GM12878 (cell line): ENCODE measurements at regions not wholly inside any gene's neighbourhood (a gene's known extent, or its start where the extent isn't known, plus 50 kb on each side); places are given as distances from the start of the nearest gene placed in this dataset.

Experiments used
- ATAC-seq: fragments of 200-7000 bp; cut with Tn5 transposase; 3 replicates; pipeline ENCODE4 v1.9.1; 2020; ENCODE audit warnings: mild to moderate bottlenecking, moderate library complexity
- BruUV-seq: library from RNA; stranded (reverse); fragments of 400-500 nt; replicated peaks from 2 replicates; lab custom pipeline; 2021; lab: Mats Ljungman, UMichigan
- CTCF ChIA-PET: fragments of 300-600 bp; sonication (Branson Sonifier 250); formaldehyde crosslinking; extraction: SDS; loops from one replicate; lab custom pipeline; 2021; ENCODE audit warnings: inconsistent platforms; lab: Yijun Ruan, JAX
- POLR2A ChIA-PET: fragments of 350-600 bp; formaldehyde crosslinking; extraction: SDS; loops from one replicate; lab custom pipeline; 2021; ENCODE audit warnings: inconsistent platforms; lab: Charles Lee
- RAD21 ChIA-PET: fragments of 300-600 bp; sonication (Branson Sonifier 250); formaldehyde crosslinking; loops from one replicate; lab custom pipeline; 2023; ENCODE audit warnings: antibody characterized with exemption; ENCODE audit not compliant: unreplicated experiment; lab: Charles Lee
- SMC1A ChIA-PET: fragments of 300-600 bp; sonication (Branson Sonifier 250); formaldehyde crosslinking; loops from one replicate; lab custom pipeline; 2023; ENCODE audit not compliant: unreplicated experiment, uncharacterized antibody; lab: Charles Lee
- DNase-seq: peaks from one replicate; pipeline ENCODE4 v3.0.0-alpha.2; 2011; ENCODE audit warnings: low read depth, low spot score
- FAIRE-seq: peaks from 3 replicates; lab custom pipeline; 2011; peaks lifted over from hg19 to GRCh38; lab: Jason Lieb, UNC
- H2AFZ ChIP-seq: 2 replicates; pipeline ENCODE4 v1.6.0; 2011; ENCODE audit warnings: low read depth, low read length, control low read depth; ENCODE audit not compliant: control insufficient read depth
- H3K27ac ChIP-seq: 2 replicates; pipeline ENCODE4 v1.5.1; 2011; ENCODE audit warnings: control low read depth; ENCODE audit not compliant: control insufficient read depth, insufficient read depth
- H3K27me3 ChIP-seq, 2 experiments: replicated peaks in 1 of 2; 2 replicates each; pipeline versions ENCODE4 v1.6.0 to v1.6.1; 2011; ENCODE audit warnings: low read length in 1 of 2; ENCODE audit not compliant: control insufficient read depth in 2 of 2, insufficient read depth in 2 of 2
- H3K36me3 ChIP-seq, 2 experiments: 2 replicates each; pipeline ENCODE4 v1.5.1; 2011; ENCODE audit warnings: low read length in 1 of 2; ENCODE audit not compliant: control insufficient read depth in 2 of 2, insufficient read depth in 2 of 2
- H3K4me1 ChIP-seq: 2 replicates; pipeline ENCODE4 v1.6.1; 2011; ENCODE audit warnings: mild to moderate bottlenecking, low read length, moderate library complexity, mixed read lengths; ENCODE audit not compliant: control insufficient read depth, insufficient read depth
- H3K4me2 ChIP-seq: 2 replicates; pipeline ENCODE4 v1.6.0; 2011; ENCODE audit warnings: control low read depth; ENCODE audit not compliant: control insufficient read depth, insufficient read depth
- H3K4me3 ChIP-seq: fragments of 200-600 bp; sonication (generic); 2 replicates; pipeline ENCODE4 v1.5.1; 2016
- H3K79me2 ChIP-seq: 2 replicates; pipeline ENCODE4 v1.6.0; 2011; ENCODE audit warnings: low read length; ENCODE audit not compliant: control insufficient read depth, insufficient read depth
- H3K9ac ChIP-seq: 2 replicates; pipeline ENCODE4 v1.8.0; 2011; ENCODE audit warnings: low read length, control low read depth, mixed read lengths; ENCODE audit not compliant: control insufficient read depth, insufficient read depth
- H3K9me3 ChIP-seq: replicated peaks from 3 replicates; pipeline ENCODE4 v1.5.1; 2011; ENCODE audit warnings: mild to moderate bottlenecking, low read length; ENCODE audit not compliant: control insufficient read depth, insufficient read depth
- H4K20me1 ChIP-seq: 2 replicates; pipeline ENCODE4 v1.6.0; 2011; ENCODE audit not compliant: control insufficient read depth, insufficient read depth
- ELK1 ChIP-seq: IDR thresholded peaks from 2 replicates; pipeline ENCODE4 v1.6.1; 2012; ENCODE audit warnings: low read depth, low read length, improper control_type of control experiment
- FOS ChIP-seq: IDR thresholded peaks from 3 replicates; pipeline ENCODE4 v1.6.1; 2011; ENCODE audit warnings: borderline replicate concordance; ENCODE audit not compliant: insufficient read length; ENCODE audit errors: extremely low read depth
- GABPA ChIP-seq: IDR thresholded peaks from 2 replicates; pipeline ENCODE4 v1.6.1; 2014; ENCODE audit warnings: antibody characterized with exemption, low read depth, mild to moderate bottlenecking, inconsistent platforms
- HCFC1 ChIP-seq: fragments of 150-350 bp; IDR thresholded peaks from 2 replicates; pipeline ENCODE4 v1.6.1; 2014; ENCODE audit warnings: low read length
- IKZF2 ChIP-seq, 2 experiments: fragments of 450-650 bp; IDR thresholded peaks; 2 replicates each; pipeline ENCODE4 v1.6.1; 2017; ENCODE audit warnings: mild to moderate bottlenecking in 2 of 2, moderate library complexity in 2 of 2
- IRF4 ChIP-seq: IDR thresholded peaks from 2 replicates; pipeline ENCODE4 v1.6.1; 2011; ENCODE audit warnings: low read depth, low read length
- POLR2AphosphoS2 ChIP-seq: IDR thresholded peaks from 2 replicates; pipeline ENCODE4 v1.6.1; 2011; ENCODE audit warnings: low read depth, mild to moderate bottlenecking, low read length, improper control_type of control experiment, moderate library complexity
- RUNX3 ChIP-seq: IDR thresholded peaks from 2 replicates; pipeline ENCODE4 v1.6.1; 2012; ENCODE audit warnings: low read length, inconsistent platforms
- SIN3A ChIP-seq: IDR thresholded peaks from 2 replicates; pipeline ENCODE4 v1.6.1; 2012; ENCODE audit warnings: low read depth, low read length, improper control_type of control experiment
- SMAD1 ChIP-seq: fragments of 450-650 bp; IDR thresholded peaks from 2 replicates; pipeline ENCODE4 v1.6.1; 2018; ENCODE audit warnings: mild to moderate bottlenecking, low read depth; ENCODE audit not compliant: partially characterized antibody
- SP1 ChIP-seq: IDR thresholded peaks from one replicate; pipeline ENCODE4 v1.6.1; 2011; ENCODE audit warnings: low read depth, low read length
- STAT3 ChIP-seq: IDR thresholded peaks from 2 replicates; pipeline ENCODE4 v1.6.1; 2011; ENCODE audit warnings: low read depth, low read length, improper control_type of control experiment
- ZNF592 ChIP-seq: fragments of 450-650 bp; IDR thresholded peaks from 2 replicates; pipeline ENCODE4 v1.6.1; 2017; ENCODE audit warnings: mild to moderate bottlenecking, moderate library complexity
- ZSCAN29 ChIP-seq: fragments of 450-650 bp; IDR thresholded peaks from 2 replicates; pipeline ENCODE4 v1.6.1; 2017; ENCODE audit warnings: mild to moderate bottlenecking, moderate library complexity
- WGBS: methylation state at CpG from one replicate; pipeline ENCODE4 v1.1.6; 2016; ENCODE audit warnings: low lambda C conversion rate; ENCODE audit not compliant: insufficient replicate concordance, insufficient coverage; ENCODE audit errors: missing lambda C conversion rate; 5-methylcytosine and 5-hydroxymethylcytosine counted together
- in situ Hi-C: fragments of 300-500 bp; cut with MboI; formaldehyde crosslinking; loops from 9 replicates; pipeline ENCODE4 v1.14.3; 2018; ENCODE audit warnings: mixed read lengths
- intact Hi-C: fragments of 100-400 bp; cut with micrococcal nuclease; formaldehyde crosslinking; loops from one replicate; pipeline ENCODE4 v1.14.2; 2022; ENCODE audit not compliant: unreplicated experiment

GRCh38 chr6:23601811-23602345 is 524.1 kb upstream of the NRSN1 start:
- no peaks in the 10 kb centered on the region for H4K20me1 ChIP-seq
- H2AFZ ChIP-seq, result no peak overlapping the region
- SMC1A ChIA-PET, result no interaction called here
- RAD21 ChIA-PET, result no interaction called here
- intact Hi-C loops (no loop called here), in situ Hi-C loops (no loop called here)
- no TSS peak for BruUV-seq
- ATAC-seq (no peak), DNase-seq (no peak), FAIRE-seq (no peak)
- H3K4me3 ChIP-seq, result no peak overlapping the region
- H3K79me2 ChIP-seq, result no peaks in the 10 kb centered on the region
- H3K36me3 ChIP-seq, result no peaks in the 10 kb centered on the region
- H3K27me3 ChIP-seq, result no peaks in the 10 kb centered on the region
- H3K27ac ChIP-seq, result no peak overlapping the region
- H3K9ac ChIP-seq, result no peak overlapping the region
- H3K9me3 ChIP-seq, result no peaks in the 10 kb centered on the region
- no peak overlapping the region for H3K4me2 ChIP-seq
- POLR2A ChIA-PET, result no interaction called here
- 29% methylated on average over 1 of the region's 1 CpG for WGBS
- CTCF ChIA-PET, result no interaction called here
- TF ChIP-seq SP1 (no peak), SIN3A (no peak), IRF4 (no peak), RUNX3 (no peak), ELK1 (no peak), FOS (no peak), POLR2AphosphoS2 (no peak), HCFC1 (no peak), GABPA (no peak), IKZF2 (IDR thresholded peaks at IDR 0.05) (no peak), STAT3 (no peak), ZSCAN29 (no peak), ZNF592 (no peak), SMAD1 (no peak)
- no peaks in the 10 kb centered on the region for H3K4me1 ChIP-seq
